Neutrophil (primary cell): ENCODE measurements at regions not wholly inside any gene's neighbourhood (a gene's known extent, or its start where the extent isn't known, plus 50 kb on each side); places are given as distances from the start of the nearest gene placed in this dataset.

ENCODE experiments used
- H3K27ac ChIP-seq: fragments of 200-600 bp; sonication (generic); 2 replicates; pipeline ENCODE4 v1.5.1; 2016; ENCODE audit warnings: mild to moderate bottlenecking, moderate library complexity
- H3K27me3 ChIP-seq: fragments of 200-600 bp; sonication (generic); 2 replicates; pipeline ENCODE4 v1.6.0; 2016; ENCODE audit warnings: mild to moderate bottlenecking
- H3K36me3 ChIP-seq: fragments of 200-600 bp; sonication (generic); 2 replicates; pipeline ENCODE4 v1.5.1; 2017
- H3K4me1 ChIP-seq, 2 experiments: fragments of 200-600 bp in 1 of 2; sonication (generic) in 1 of 2; 1 replicate in 1 of 2; 2 replicates in 1 of 2; pipeline versions ENCODE4 v1.5.1 to v1.6.1; 2013 to 2016; ENCODE audit warnings: low read depth in 1 of 2, low read length in 1 of 2, mild to moderate bottlenecking in 1 of 2, moderate library complexity in 1 of 2; ENCODE audit not compliant: control insufficient read depth in 1 of 2, insufficient read depth in 1 of 2
- H3K4me3 ChIP-seq, 2 experiments: fragments of 200-600 bp in 1 of 2; sonication (generic) in 1 of 2; 1 replicate in 1 of 2; 2 replicates in 1 of 2; pipeline ENCODE4 v1.5.1; 2013 to 2016; ENCODE audit warnings: low read depth in 1 of 2, low read length in 1 of 2, mild to moderate bottlenecking in 1 of 2, moderate library complexity in 1 of 2
- H3K9me3 ChIP-seq: fragments of 200-600 bp; sonication (generic); 2 replicates; pipeline ENCODE4 v1.5.1; 2016
- TF ChIP-seq, protein P1 (sequence below): fragments of 200-600 bp; sonication (generic); IDR thresholded peaks from 2 replicates; pipeline ENCODE4 v1.5.1; 2016; ENCODE audit warnings: antibody characterized with exemption

DNA sequence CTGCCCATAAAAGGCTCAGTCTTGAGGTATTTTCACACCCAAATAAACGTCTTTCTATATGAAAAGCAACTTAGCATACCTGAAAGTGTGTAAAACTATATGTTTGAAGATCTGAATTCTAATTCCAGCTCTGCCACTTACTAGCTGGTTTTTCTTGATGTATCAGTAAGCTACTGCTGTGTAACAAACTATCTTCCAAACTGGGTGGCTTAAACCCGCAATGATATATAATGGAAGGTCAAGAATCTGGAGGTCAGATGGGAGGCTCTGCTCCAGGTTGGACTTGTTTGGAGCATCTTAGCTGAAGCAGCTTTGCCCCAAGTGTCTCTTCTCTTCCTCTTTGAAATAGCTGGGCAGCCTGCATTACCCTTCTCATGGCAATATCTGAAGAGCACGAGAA is 164.3 kb upstream of the IRX5 start:
- Histone ChIP-seq H3K27me3 (no peaks in the 10 kb centered on the region), H3K36me3 (no peaks in the 10 kb centered on the region), H3K9me3 (no peaks in the 10 kb centered on the region), H3K4me3 (no peak overlapping the region), H3K4me1 (no peaks in the 10 kb centered on the region), H3K27ac (no peak overlapping the region)
- TF ChIP-seq, protein P1, sequence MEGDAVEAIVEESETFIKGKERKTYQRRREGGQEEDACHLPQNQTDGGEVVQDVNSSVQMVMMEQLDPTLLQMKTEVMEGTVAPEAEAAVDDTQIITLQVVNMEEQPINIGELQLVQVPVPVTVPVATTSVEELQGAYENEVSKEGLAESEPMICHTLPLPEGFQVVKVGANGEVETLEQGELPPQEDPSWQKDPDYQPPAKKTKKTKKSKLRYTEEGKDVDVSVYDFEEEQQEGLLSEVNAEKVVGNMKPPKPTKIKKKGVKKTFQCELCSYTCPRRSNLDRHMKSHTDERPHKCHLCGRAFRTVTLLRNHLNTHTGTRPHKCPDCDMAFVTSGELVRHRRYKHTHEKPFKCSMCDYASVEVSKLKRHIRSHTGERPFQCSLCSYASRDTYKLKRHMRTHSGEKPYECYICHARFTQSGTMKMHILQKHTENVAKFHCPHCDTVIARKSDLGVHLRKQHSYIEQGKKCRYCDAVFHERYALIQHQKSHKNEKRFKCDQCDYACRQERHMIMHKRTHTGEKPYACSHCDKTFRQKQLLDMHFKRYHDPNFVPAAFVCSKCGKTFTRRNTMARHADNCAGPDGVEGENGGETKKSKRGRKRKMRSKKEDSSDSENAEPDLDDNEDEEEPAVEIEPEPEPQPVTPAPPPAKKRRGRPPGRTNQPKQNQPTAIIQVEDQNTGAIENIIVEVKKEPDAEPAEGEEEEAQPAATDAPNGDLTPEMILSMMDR, result no peak

DNA sequence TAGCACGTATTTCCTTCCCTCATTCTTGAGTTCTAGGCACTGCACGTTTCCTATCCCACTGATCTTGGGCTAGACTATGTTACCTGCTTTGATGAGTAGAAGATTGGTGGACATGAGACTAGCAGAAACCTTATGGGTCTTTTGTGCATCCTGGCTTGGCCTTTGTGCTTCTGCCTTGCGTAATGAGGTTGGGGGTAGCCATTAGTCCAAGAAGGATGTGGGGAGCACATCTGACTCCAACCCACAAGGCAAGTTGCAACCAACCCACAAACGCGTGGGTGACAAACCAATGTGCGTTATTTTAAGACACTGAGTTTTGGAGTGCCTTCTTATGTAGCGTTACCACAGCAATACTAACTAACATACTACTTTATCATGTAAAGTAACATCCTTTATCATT is 180.4 kb upstream of the IRX5 start:
- H3K27me3 ChIP-seq, result no peaks in the 10 kb centered on the region
- TF ChIP-seq, protein P1, result no peak
- H3K27ac ChIP-seq, result no peak overlapping the region
- no peaks in the 10 kb centered on the region for H3K36me3 ChIP-seq
- no peaks in the 10 kb centered on the region for H3K4me1 ChIP-seq
- H3K4me3 ChIP-seq, result no peak overlapping the region
- H3K9me3 ChIP-seq, result no peaks in the 10 kb centered on the region

DNA sequence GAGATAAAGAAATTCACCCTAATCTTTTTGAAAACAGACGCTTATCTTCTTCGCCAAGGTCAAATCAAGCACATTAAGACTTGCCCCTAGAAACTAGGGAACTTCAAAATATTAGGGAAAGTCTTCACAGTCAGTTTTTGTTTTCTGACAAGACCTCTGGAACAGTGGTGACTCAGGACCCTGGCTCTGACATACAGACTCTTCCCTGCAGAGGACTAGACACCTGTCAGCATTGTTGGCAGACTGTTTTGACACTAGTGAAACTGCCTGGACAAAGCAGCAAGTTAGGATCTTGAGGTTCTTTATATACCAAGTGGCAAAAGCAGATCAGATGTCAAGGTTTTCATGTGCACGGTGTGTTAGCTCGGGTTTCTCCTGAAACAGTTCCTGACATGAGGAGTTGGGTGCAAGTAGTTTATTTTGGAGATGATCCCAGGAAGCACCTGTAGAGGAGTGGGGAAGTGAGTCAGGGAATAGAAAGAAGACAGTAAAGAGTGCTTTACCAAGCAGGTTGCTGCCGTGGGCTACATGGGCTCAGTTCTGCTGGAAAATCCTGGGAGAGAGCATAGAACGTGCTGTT is 182.0 kb upstream of the IRX5 start:
- Histone ChIP-seq H3K4me1 (no peaks in the 10 kb centered on the region), H3K27me3 (no peaks in the 10 kb centered on the region), H3K36me3 (no peaks in the 10 kb centered on the region), H3K27ac (no peak overlapping the region), H3K9me3 (no peaks in the 10 kb centered on the region), H3K4me3 (no peak overlapping the region)
- TF ChIP-seq, protein P1, result no peak

DNA sequence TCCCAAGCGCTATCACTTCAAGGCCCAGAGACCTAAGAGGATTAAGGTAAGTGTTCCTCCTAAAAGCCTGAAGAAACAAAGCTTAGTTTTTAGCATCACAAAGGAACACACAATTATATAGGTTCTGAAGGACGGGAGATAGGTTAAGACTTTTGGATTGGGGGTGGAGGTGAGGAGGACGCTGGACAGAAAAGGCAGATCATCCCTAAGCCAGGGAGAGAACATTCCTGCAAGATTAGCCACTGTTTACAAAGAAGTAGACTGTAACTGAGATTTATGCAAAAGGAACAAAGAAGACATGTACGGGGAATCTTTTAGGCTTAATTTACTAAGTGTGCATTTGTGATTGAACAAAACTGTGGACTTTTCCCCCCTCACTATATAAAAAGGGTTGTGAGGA is 184.1 kb upstream of the IRX5 start:
- TF ChIP-seq, protein P1, result no peak
- Histone ChIP-seq H3K9me3 (no peaks in the 10 kb centered on the region), H3K36me3 (no peaks in the 10 kb centered on the region), H3K27me3 (no peaks in the 10 kb centered on the region), H3K4me1 (no peaks in the 10 kb centered on the region), H3K4me3 (no peak overlapping the region), H3K27ac (no peak overlapping the region)

DNA sequence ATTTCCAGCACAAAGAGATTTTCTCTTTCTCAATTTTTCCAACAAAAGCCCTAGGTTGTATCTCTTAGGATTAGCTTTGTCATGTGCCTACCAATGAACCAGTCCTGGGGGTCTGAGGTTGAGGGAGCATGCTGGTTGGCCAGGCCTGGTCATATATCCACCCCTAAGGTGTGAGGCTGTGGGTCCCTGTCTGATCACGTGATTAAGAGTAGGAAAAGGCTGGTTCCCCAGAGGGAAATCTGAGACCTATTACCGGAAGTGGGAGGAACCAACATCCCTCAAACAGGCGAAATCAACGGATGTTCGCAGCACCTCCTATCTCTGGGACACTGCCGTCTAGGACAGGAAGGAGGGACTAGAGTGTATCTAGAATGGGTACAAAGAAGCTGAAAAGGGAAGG is 185.7 kb upstream of the IRX5 start:
- TF ChIP-seq, protein P1, result no peak
- Histone ChIP-seq H3K9me3 (no peaks in the 10 kb centered on the region), H3K27ac (no peak overlapping the region), H3K4me1 (no peaks in the 10 kb centered on the region), H3K27me3 (no peaks in the 10 kb centered on the region), H3K36me3 (no peaks in the 10 kb centered on the region), H3K4me3 (no peak overlapping the region)

DNA sequence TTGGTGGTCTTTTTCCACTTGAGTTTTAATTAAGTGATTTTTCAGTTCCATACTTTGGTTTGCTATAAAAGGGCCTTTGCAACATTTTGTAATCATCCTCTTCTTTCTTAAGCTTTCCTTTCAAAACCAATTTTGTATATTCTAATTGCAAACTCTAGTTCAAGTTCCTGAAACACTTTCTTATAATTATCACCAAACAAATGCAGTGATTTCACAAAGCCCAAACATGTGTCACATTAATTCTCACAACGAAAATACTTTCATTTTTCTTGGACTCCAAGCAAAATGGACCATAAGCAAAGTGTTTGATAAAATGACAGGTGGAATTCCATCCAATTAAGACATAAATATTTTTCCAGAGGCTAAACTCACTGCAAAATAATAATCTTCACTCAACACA is 188.2 kb upstream of the IRX5 start:
- H3K4me1 ChIP-seq, result no peaks in the 10 kb centered on the region
- TF ChIP-seq, protein P1, result no peak

More for the DNA sequence above, 188.2 kb upstream of the IRX5 start:
- no peaks in the 10 kb centered on the region for H3K27me3 ChIP-seq
- no peak overlapping the region for H3K27ac ChIP-seq
- H3K36me3 ChIP-seq, result no peaks in the 10 kb centered on the region
- no peaks in the 10 kb centered on the region for H3K9me3 ChIP-seq
- H3K4me3 ChIP-seq, result no peak overlapping the region
